ENCODE measurements at regions not wholly inside any gene's neighbourhood (a gene's known extent, or its start where the extent isn't known, plus 50 kb on each side); places are given as distances from the start of the nearest gene placed in this dataset.

DNA sequence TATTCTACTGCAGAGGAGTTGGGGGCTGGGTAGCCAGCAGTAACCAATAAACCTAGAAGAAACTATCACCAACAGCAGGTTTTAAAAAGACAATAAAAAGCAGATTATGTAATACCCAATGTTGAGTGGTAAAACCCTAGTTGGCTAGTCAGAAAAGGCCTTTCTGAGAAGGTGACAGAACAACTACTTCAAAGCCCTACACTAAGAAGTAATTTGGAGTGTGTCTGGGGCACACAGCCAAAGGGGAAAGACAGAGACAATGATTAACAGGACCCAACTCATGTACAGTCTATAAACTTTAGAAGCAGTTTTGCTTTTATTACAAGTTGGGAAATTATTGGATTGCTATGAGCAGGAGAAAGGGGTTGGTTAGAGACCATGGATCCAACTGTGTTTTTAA lies 77.2 kb upstream of the TMEM106B start:
- no peak for DNase-seq

DNA sequence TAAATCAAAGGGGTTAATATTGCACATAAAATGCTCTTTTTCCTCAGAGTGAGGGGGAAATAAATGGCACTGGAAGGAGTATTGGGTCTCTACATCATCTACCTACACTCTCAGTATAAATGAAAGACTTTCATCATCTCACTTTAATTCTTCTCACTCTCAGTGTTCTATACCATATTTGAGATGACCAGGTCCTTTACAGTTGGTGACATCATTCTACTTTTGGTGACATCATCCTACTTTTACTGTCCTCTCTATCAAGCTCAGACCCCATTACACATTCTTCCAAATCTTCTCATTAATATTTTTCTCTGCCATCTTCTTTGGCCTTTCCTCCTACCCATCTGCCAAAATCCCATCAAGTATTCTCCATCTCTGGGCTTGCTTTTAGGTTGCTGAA lies 74.6 kb upstream of the TMEM106B start:
- DNase-seq: no peak

DNA sequence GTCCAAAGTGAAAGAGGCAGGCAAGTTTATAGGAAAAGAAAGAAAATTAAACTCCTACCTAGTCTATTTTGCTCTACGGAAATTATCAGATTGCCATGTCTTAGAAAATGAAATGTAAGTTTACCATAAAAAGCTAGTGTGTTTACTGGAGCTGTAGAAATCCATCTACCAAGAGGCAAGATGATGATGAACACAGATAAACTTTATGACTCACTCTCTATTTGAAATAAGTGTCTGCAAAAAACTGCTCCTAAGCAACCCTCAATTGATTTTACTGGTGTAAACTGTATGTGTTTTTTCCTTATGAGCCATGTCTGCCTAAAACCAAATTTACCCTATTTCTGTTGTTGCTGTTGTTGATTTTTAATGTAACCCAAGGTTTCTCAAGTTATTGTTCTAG lies 73.8 kb upstream of the TMEM106B start:
- DNase-seq: no peak

DNA sequence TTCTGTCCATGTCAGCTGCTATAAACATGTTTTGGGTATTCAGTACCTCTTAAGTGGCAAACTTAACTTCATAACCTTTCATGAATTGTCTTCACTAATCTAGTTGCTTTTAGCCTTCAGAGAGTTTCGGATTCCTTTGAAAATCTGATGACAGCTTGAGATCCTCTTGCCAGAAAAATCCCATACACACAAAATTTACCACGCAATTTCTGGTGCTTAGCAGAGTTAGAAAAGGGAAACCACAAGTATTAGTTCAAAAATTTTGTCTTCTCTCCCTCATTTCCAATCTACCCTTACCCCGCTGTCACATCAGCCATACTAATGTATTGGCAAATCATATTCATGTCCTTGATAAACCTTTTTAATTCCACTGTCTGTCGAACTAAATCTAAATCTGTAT lies 72.7 kb upstream of the TMEM106B start:
- DNase-seq: no peak

DNA sequence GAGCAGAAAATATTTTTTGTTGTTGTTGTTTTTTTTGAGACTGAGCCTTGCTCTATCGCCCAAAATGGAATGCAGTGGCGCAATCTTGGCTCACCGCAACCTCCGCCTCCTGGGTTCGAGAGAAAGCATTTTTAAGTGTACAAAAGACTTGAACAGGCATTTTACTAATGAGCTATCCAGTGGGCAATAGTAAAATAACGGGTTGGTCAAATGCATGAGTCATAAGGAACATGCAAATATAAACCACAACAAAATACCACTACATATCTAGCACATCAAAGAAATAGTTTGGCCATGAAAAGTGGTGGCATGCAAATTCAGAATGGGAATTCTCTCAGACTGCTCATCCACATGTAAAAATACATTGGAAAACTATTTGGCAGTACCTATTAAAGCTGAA lies 71.7 kb upstream of the TMEM106B start:
- no peak for DNase-seq

DNA sequence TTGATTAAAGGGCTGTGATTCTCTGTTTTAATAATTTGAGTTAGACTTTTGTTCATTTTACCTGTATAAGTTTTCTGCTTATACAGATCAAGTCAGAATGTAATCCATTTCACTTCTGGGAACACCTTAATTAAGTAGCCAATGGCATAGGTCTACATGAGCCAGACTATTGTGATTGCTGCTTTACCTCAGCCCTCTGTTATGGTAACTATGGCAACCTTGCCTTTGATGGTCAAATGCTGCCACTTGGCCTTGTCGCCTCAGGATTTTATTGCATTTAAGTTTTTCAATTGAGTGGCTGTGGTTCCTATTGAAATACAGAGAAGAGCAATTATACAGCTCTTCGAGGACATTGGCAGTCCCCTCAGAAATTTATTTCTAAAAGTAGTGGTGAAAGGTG lies 64.3 kb upstream of the TMEM106B start:
- DNase-seq: no peak

DNA sequence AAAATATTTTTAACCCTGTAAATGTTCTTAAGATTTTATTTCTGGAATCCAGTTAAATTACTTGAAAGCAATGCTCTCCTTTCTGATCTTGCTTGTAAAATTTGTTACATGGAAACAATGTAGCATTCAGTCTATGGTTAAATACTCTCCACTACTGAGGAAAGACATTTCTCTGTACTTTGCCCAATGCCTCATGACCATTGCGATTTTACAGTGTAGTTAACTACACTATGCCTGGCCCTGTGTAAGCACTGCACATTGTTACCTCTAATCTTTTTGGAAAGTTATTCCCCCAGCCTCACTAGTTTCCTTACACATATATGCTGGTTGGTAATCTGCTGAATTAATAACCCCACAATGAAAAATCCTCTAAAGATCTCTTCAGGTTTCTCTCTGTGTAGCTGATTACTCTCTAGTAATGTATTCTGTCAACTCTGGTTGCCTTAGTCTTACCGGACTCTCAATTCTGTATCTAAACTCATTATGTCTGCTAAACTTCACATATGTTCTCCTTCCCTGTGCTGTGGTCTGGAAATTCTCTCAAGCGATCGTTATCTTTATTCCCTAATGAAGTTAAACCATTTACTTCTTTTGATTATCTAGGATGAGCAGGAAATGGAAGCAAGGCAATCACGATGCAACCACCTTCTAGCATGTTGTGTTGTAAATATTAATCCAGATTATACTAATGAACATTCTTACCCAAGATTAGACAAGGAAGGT lies 58.7 kb upstream of the TMEM106B start:
- DNase-seq: no peak

DNA sequence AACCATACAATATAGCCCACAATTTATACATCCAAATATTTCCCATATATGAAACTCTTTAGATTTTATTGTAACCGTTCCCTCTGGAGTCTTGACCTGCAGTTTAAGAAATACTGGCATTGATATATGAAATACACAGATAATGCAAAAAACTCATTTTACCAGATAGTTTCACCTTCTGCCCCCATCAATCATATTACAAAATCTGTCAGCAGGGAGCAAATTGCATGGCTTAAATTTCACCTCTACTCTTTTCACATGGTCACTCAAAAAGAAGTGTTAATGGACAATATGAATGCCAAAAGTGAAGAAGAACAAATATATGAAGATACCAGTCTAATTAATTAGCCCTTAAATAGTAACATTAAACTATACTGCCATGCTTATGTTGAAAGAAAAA lies 57.0 kb upstream of the TMEM106B start:
- no peak for DNase-seq

DNA sequence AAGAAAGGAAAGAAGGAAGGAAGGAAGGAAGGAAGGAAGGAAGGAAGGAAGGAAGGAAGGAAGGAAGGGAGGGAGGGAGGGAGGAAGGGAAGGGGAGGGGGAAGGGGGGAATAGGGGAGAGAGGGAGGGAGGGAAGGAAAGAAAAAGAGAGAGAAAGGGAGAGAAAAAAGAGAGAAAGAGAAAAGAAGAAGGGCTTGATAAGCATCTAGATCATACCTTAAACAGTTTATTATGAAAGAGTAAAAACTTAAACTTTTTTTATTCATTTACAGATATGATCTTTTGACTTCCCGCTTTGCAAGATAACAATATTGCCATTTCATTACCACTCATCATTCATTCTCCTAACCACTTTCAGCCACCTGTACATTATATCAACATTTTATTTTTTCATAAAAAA lies 53.6 kb upstream of the TMEM106B start:
- DNase-seq: no peak

DNA sequence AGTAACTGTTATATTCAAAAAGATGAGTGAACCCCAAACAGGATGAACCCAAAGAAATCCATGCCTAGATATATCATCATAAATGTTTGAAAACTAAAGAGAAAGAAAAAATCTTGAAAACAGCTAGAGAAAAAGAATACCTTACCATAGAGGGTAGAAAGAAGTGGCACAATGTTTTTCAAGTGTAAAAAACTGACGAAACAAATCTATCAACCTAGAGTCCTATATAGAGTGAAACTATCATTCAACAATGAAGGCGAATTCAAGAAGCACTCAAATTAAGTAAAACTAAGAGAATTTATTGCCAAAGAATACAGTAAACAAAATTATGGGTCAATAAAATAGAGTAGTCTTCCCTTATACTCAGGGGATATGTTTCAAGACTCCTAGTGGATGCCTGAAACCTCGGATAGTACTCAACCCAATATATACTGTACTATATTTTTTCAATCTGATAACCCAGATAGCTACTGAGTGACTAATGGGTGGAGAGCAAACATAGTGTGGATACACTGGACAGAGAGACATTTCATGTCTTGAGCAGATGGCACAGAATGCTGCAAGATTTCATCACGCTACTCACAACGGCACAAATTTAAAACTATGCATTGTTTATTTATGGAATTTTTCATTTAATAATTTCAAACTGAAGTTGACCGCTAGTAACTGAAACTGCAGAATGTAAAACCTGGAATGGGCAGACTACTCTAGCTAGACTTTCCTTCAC lies 52.6 kb upstream of the TMEM106B start:
- DNase-seq: no peak

DNA sequence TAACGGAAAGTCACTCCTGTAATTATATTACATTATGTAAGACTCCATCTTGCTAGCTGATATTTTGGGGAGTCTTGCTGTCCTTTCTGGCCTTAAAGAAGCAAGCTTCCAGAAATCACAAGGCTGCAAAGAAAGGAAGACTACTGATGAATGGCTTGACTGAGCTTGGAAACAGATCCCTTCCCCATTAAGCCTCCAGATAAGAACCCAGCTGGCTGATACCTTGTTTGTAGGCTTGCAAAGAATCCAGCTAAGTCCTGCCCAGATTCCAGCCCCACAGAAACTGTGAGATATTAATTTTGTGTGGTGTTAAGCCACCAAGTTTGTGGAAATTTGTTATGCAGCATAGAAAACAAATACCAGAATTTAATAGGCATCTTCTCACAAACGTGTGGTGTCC lies 49.9 kb upstream of the TMEM106B start:
- DNase-seq: no peak
